ENCODE measurements at regions not wholly inside any gene's neighbourhood (a gene's known extent, or its start where the extent isn't known, plus 50 kb on each side); places are given as distances from the start of the nearest gene placed in this dataset.

- Histone ChIP-seq H3K27me3 (ENCODE audit: control insufficient read depth, insufficient read depth, low read length) (no peaks in the 10 kb centered on the region), H3K4me3 (replicated peaks in 1 of 4; ENCODE audit: control extremely low read depth in 1 of 4, insufficient read depth in 1 of 4, low read depth in 3 of 4, low read length in 4 of 4) (no peak overlapping the region), H3K9me3 (ENCODE audit: control insufficient read depth, insufficient read depth, low read depth, low read length) (no peaks in the 10 kb centered on the region), H3K9ac (ENCODE audit: insufficient read depth, low read length) (no peak overlapping the region), H2AFZ (ENCODE audit: low read length) (no peak overlapping the region), H3K27ac (ENCODE audit: insufficient read depth, low read length) (no peak overlapping the region), H3K79me2 (ENCODE audit: control insufficient read depth, insufficient read depth, low read length) (no peaks in the 10 kb centered on the region), H3K4me2 (ENCODE audit: extremely low read depth, insufficient read depth, low read length) (no peak overlapping the region), H3K36me3 (ENCODE audit: control insufficient read depth, insufficient read depth, low read length) (no peaks in the 10 kb centered on the region), H4K20me1 (ENCODE audit: control insufficient read depth, extremely low read depth, insufficient read depth, low read length) (no peaks in the 10 kb centered on the region), H3K4me1 (ENCODE audit: control insufficient read depth, extremely low read depth, insufficient read depth, low read length) (no peaks in the 10 kb centered on the region)
- DNase-seq (ENCODE audit: low read depth in 2 of 2), result no peak
- TF ChIP-seq EZH2 (IDR thresholded peaks at IDR 0.05; ENCODE audit: low read length, missing control alignments) (no peak), CTCF (conservative IDR thresholded peaks at IDR 0.05 in 1 of 2, IDR thresholded peaks at IDR 0.05 in 1 of 2; ENCODE audit: low read depth in 1 of 2, low read length in 2 of 2) (no peak)
Observed at GRCh38 chr18:78244779-78245178, 734.8 kb upstream of the SALL3 start.

- Histone ChIP-seq H3K4me2 (ENCODE audit: extremely low read depth, insufficient read depth, low read length) (no peak overlapping the region), H3K27ac (ENCODE audit: insufficient read depth, low read length) (no peak overlapping the region), H3K9ac (ENCODE audit: insufficient read depth, low read length) (no peak overlapping the region), H3K9me3 (ENCODE audit: control insufficient read depth, insufficient read depth, low read depth, low read length) (no peaks in the 10 kb centered on the region), H3K4me1 (ENCODE audit: control insufficient read depth, extremely low read depth, insufficient read depth, low read length) (no peaks in the 10 kb centered on the region), H3K27me3 (ENCODE audit: control insufficient read depth, insufficient read depth, low read length) (no peaks in the 10 kb centered on the region), H3K79me2 (ENCODE audit: control insufficient read depth, insufficient read depth, low read length) (no peaks in the 10 kb centered on the region), H4K20me1 (ENCODE audit: control insufficient read depth, extremely low read depth, insufficient read depth, low read length) (no peaks in the 10 kb centered on the region), H2AFZ (ENCODE audit: low read length) (no peak overlapping the region), H3K4me3 (replicated peaks in 1 of 4; ENCODE audit: control extremely low read depth in 1 of 4, insufficient read depth in 1 of 4, low read depth in 3 of 4, low read length in 4 of 4) (no peak overlapping the region), H3K36me3 (ENCODE audit: control insufficient read depth, insufficient read depth, low read length) (no peaks in the 10 kb centered on the region)
- TF ChIP-seq CTCF (conservative IDR thresholded peaks at IDR 0.05 in 1 of 2, IDR thresholded peaks at IDR 0.05 in 1 of 2; ENCODE audit: low read depth in 1 of 2, low read length in 2 of 2) (no peak), EZH2 (IDR thresholded peaks at IDR 0.05; ENCODE audit: low read length, missing control alignments) (no peak)
- DNase-seq (ENCODE audit: low read depth in 2 of 2), result no peak
Observed at GRCh38 chr18:78245451-78245850, 734.2 kb upstream of the SALL3 start.

- H3K9me3 ChIP-seq (ENCODE audit: control insufficient read depth, insufficient read depth, low read depth, low read length), result no peaks in the 10 kb centered on the region
- no peak overlapping the region for H3K9ac ChIP-seq (ENCODE audit: insufficient read depth, low read length)
- no peak overlapping the region for H3K27ac ChIP-seq (ENCODE audit: insufficient read depth, low read length)
- no peak for DNase-seq (ENCODE audit: low read depth in 2 of 2)
- no peaks in the 10 kb centered on the region for H3K36me3 ChIP-seq (ENCODE audit: control insufficient read depth, insufficient read depth, low read length)
- no peaks in the 10 kb centered on the region for H3K27me3 ChIP-seq (ENCODE audit: control insufficient read depth, insufficient read depth, low read length)
- H3K4me1 ChIP-seq (ENCODE audit: control insufficient read depth, extremely low read depth, insufficient read depth, low read length), result no peaks in the 10 kb centered on the region
- H3K79me2 ChIP-seq (ENCODE audit: control insufficient read depth, insufficient read depth, low read length), result no peaks in the 10 kb centered on the region
- H2AFZ ChIP-seq (ENCODE audit: low read length), result no peak overlapping the region
- TF ChIP-seq EZH2 (IDR thresholded peaks at IDR 0.05; ENCODE audit: low read length, missing control alignments) (no peak), CTCF (conservative IDR thresholded peaks at IDR 0.05 in 1 of 2, IDR thresholded peaks at IDR 0.05 in 1 of 2; ENCODE audit: low read depth in 1 of 2, low read length in 2 of 2) (no peak)
- no peak overlapping the region for H3K4me2 ChIP-seq (ENCODE audit: extremely low read depth, insufficient read depth, low read length)
- H3K4me3 ChIP-seq (replicated peaks in 1 of 4; ENCODE audit: control extremely low read depth in 1 of 4, insufficient read depth in 1 of 4, low read depth in 3 of 4, low read length in 4 of 4), result no peak overlapping the region
- H4K20me1 ChIP-seq (ENCODE audit: control insufficient read depth, extremely low read depth, insufficient read depth, low read length), result no peaks in the 10 kb centered on the region
Observed at GRCh38 chr18:78246050-78246449, 733.6 kb upstream of the SALL3 start.

Measured in fibroblast of lung (primary cell).